NCI-H524 (cell line): ENCODE measurements at regions not wholly inside any gene's neighbourhood (a gene's known extent, or its start where the extent isn't known, plus 50 kb on each side); places are given as distances from the start of the nearest gene placed in this dataset.
"Not testable (repeated sequence)": the region's sequence is repeated elsewhere in the genome, so short reads cannot be mapped to it uniquely, and the experiment has no call there.

Experiments used
- DNase-seq, 2 experiments: peaks; one replicate each; lab custom pipeline; 2025; lab: John Stamatoyannopoulos, UW

DNA sequence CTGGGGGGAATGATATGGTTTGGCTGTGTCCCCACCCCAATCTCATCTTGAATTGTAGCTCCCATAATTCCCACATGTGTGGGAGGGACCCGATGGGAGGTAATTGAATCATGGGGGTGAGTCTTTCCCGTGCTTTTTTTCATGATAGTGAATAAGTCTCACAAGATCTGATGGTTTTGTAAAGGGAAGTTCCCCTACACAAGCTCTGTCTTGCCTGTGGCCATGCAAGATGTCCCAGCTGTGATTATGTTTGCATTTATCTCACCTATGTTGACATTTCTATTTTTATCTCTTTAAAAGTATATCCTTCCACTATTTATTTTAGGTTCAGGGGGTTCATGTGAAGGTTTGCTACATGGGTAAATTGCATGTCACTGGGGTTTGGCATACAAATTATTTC is 323.9 kb upstream of the GLI3 start:
- no peak for DNase-seq

DNA sequence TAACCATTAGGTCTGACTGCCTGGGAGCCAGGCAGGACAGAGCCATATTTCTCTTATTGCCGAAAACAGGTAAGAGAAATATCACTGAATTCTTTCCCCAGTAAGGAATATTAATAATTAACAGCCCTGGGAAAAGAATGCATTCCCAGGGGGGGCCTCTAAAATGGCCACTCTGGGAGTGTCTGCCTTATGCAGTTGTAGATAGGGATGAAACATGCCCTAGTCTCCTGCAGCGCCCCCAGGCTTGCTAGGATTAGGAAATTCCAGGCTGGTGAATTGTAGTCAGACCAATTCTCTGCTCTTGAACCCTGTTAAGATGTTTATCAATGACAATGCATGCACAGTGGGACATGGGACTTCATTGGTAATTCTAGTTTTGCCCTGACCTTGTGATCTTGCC is 317.9 kb upstream of the GLI3 start:
- DNase-seq = not testable (repeated sequence)

GRCh38 chr7:42552227-42552626 is 315.2 kb upstream of the GLI3 start:
- DNase-seq = no peak

- no peak for DNase-seq
Observed at GRCh38 chr7:42550706-42551470, 313.9 kb upstream of the GLI3 start.

- no peak for DNase-seq
Observed at GRCh38 chr7:42549866-42550485, 313.0 kb upstream of the GLI3 start.

DNA sequence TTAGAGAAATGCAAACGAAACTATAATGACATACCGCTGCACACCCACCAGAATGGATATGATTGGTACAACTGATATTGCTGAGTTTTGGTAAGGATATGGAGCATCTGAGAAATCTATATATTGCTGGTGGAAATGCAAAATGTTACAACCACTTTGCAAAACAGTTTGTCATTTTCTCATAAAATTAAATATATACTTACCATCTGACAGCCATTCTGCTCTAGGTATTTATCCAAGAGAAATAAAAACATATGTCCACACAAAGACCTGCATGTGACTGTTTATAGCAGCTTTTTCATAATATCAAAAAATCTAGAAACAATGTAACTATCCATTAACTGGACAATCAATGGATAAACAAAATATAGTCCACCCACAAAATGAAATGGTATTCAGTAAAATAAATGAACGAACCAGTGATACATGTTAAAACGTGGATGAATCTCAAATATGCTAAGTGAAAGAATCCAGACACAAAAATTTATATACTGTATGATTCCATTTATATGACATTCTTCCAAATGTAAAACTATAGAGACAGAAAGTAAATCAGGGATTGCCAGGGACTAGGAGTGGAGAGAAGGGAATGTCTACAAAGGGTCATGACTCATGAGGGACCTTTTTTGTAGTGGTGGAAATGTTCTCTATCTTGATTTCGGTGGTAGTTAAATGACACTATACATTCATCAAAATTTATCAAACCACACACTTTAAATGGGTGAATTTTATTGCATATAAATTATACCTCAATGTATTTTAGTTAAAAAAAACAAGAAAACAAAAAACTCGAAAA is 312.0 kb upstream of the GLI3 start:
- no peak for DNase-seq

- DNase-seq = no peak
Observed at GRCh38 chr7:42545049-42545724, 308.2 kb upstream of the GLI3 start.

- no peak for DNase-seq
Observed at GRCh38 chr7:42543953-42544352, 306.9 kb upstream of the GLI3 start.

- not testable (repeated sequence) for DNase-seq
Observed at GRCh38 chr7:42542446-42542845, 305.4 kb upstream of the GLI3 start.

DNA sequence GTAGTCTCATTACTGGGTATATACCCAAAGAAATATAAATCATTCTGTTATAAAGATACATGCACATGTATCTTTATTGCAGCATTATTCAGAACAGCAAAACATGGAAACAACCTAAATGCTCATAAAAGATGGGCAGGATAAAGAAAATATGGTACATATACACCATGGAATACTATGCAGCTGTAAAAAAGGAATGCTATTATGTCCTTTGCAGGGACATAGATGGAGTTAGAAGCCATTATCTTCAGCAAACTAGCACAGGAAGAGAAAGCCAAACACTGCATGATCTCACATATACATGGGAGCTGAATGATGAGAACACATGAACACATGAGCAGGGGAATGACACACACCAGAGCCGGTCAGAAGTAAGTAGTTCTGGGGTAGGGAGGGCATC is 297.4 kb upstream of the GLI3 start:
- no peak for DNase-seq

- no peak for DNase-seq
Observed at GRCh38 chr7:42527004-42527403, 290.0 kb upstream of the GLI3 start.

DNA sequence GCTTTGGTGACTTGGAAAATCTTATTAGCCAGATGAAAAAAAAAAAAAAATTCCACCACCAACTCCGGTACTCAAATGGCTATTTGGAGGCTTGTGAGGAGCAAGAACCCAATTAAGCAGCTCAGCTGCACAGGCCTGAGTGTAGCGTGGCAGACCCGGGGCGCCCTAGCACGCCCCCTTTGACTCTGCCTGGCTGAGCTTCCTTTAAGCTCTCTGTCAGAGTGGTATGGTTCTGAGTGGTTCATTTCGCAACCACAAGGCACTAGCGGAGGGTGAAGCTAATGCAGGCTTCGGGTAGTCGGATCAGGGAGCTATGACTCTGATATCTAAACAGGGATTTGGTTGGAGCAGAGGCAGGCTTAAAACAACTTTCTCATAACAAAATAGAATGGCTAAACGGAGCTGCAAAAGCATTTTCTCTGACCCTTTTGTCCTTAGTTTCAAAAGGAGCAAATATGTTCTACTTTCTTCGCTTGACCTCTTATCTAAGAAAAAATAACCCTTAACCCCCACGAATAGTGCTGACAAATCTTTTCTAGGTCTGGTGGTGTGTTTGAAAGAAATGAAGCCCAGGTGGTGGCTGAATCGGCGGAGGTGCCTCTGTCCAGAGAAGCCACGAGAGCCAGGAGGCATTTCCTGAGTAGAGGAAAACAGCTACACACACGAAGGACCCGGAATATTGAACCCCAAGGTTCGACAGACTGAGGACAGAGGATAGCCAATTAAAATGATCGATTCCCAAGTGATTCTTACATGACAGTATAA is 285.4 kb upstream of the GLI3 start:
- no peak for DNase-seq

GRCh38 chr7:42511027-42511426 is 274.0 kb upstream of the GLI3 start:
- no peak for DNase-seq

DNA sequence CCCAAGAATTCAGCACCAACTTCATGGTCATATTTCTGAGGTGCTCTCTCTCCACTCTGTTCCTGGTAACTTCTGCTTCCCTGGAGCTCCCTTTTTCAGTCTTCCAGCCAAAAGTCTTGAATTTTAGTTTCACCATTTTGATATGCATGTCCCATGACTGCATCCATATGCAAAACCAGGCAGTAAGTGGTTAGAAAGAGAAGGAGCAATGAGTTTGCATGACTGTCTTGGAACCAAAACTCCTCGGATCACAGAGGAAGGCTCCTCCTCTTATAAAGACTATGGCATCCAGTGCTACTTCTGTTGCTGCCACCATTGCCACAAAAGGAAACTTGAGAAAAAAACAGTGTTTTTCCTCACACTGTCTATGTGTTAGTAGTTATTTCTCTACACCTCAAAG is 269.1 kb upstream of the GLI3 start:
- DNase-seq = no peak

GRCh38 chr7:42502022-42502421 is 265.0 kb upstream of the GLI3 start:
- no peak for DNase-seq

GRCh38 chr7:42495256-42495655 is 258.2 kb upstream of the GLI3 start:
- DNase-seq = no peak

GRCh38 chr7:42494736-42495135 is 257.7 kb upstream of the GLI3 start:
- DNase-seq = no peak

- DNase-seq = no peak
Observed at GRCh38 chr7:42494199-42494710, 257.2 kb upstream of the GLI3 start.

DNA sequence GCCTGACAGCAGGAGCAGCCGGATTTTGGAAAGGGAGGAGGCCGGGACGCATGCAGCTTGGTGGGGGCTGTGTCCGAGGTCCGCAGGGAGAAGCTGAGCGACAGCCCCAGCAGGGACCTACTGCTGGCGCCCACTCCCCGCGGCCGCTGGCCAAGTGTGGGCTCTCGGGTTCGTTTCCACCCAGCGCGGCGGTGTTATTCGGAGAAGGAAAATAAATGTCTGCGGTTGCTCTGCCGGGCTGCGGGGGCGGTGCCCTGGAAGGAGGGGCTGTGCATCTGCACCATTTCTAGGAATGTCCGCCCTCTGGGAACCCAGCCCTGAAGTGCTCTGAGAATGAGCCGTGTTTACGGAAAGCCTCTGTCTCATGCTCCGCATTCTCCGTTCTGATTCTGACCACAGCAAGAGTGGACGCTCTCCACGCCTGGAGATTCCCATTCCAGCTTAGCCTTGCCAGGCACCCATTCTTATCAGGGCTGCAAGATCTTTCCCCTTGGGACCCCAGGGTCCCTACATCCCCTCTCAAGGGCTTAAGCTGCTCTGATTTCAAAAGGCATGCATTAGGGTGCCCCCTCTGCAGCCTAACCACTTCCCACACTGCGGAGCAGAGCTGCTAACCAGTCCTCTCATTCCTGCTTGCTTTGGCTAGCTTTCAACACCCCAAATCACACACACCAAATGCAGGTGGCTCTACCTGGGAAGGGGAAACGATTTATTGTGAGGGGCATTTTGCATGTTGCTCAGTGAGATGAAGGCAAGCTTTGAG is 256.6 kb upstream of the GLI3 start:
- no peak for DNase-seq

DNA sequence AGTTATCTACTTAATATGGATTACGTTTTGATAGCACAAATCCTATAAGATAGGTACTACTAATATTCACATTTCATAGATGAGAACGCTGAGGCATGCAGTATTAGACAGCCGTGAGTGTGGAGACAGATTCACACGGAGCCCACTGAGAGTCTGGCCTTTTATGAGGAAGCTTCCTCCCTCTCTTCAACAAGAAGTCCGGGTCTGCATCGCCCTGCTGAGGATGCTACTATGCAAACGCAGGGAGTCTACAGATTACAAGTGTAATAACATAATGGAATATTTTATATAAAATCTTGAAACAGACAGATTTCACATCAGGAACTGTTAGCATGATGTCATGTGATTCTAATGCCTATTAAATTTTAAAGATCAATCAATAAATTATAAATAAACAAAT is 255.9 kb upstream of the GLI3 start:
- no peak for DNase-seq

DNA sequence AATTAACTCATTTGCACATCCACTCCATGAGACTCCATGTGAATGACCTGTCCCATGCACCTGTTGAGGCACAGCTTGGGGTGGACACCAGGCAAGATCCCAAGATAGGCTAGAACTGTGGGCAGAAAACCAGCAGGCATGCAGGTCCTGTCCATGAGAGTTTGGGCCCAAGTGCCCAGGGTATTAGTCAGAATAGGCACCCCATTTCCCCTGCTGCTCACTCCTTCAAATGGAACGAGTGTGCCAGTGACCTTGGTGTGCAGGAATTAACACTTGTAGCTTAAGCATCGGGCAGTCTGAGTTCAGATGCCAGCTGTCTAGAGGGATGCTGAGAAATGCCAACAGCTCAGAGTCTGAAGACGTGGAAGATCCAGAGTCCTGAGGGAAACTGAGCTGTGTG is 254.1 kb upstream of the GLI3 start:
- DNase-seq = no peak
